Vagina (tissue), 2 donors: ENCODE measurements at regions not wholly inside any gene's neighbourhood (a gene's known extent, or its start where the extent isn't known, plus 50 kb on each side); places are given as distances from the start of the nearest gene placed in this dataset.

Experiments used
- CTCF ChIP-seq, 3 experiments: fragments of 450-650 bp in 2 of 3; fragments of 200-600 bp in 1 of 3; sonication (generic) in 1 of 3; IDR thresholded peaks; one replicate each; pipeline ENCODE4 v1.5.1; 2017 to 2019; ENCODE audit warnings: antibody characterized with exemption in 3 of 3, mild to moderate bottlenecking in 2 of 3, moderate library complexity in 2 of 3
- POLR2A ChIP-seq, 2 donors: fragments of 450-650 bp; IDR thresholded peaks; one replicate each; pipeline ENCODE4 v1.6.1; 2017; ENCODE audit warnings: antibody characterized with exemption in 2 of 2, mild to moderate bottlenecking in 2 of 2, moderate library complexity in 2 of 2
- POLR2AphosphoS5 ChIP-seq, 2 donors: sonication (generic); formaldehyde crosslinking; IDR thresholded peaks; one replicate each; pipeline ENCODE4 v1.9.0; 2017; ENCODE audit warnings: antibody characterized with exemption in 2 of 2, mild to moderate bottlenecking in 2 of 2, low read depth in 1 of 2; ENCODE audit not compliant: insufficient read depth in 1 of 2

GRCh38 chr5:135737701-135738563 is 96.5 kb upstream of the SLC25A48 start:
- TF ChIP-seq CTCF (IDR thresholded peaks at IDR 0.05) (no peak), POLR2AphosphoS5 (IDR thresholded peaks at IDR 0.05; ENCODE audit: insufficient read depth in 1 of 2, low read depth in 1 of 2) (no peak), POLR2A (IDR thresholded peaks at IDR 0.05) (no peak)
